K562 (cell line): ENCODE measurements at regions not wholly inside any gene's neighbourhood (a gene's known extent, or its start where the extent isn't known, plus 50 kb on each side); places are given as distances from the start of the nearest gene placed in this dataset.

ENCODE experiments used
- ATAC-seq: fragments of 200-7000 bp; cut with Tn5 transposase; 3 replicates; pipeline ENCODE4 v1.9.1; 2020; ENCODE audit warnings: moderate library complexity
- BruUV-seq: library from RNA; stranded (reverse); fragments of 400-500 nt; replicated peaks from 2 replicates; lab custom pipeline; 2021; lab: Mats Ljungman, UMichigan
- CTCF ChIA-PET: fragments of 300-600 bp; formaldehyde crosslinking; extraction: SDS; loops from one replicate; lab custom pipeline; 2021; ENCODE audit warnings: low intra/inter-chr PET ratio; lab: Yijun Ruan, JAX
- POLR2A ChIA-PET: fragments of 300-600, 350-650 bp; sonication (Branson Sonifier 250); formaldehyde crosslinking; extraction: SDS; loops from one replicate; lab custom pipeline; 2021; ENCODE audit warnings: antibody characterized with exemption, inconsistent platforms; lab: Yijun Ruan, JAX
- DNase-seq, 4 experiments: peaks; one replicate each; pipeline versions ENCODE4 v3.0.0 to v3.0.0-alpha.2; 2011 to 2018; ENCODE audit warnings: low spot score in 3 of 4, mixed read lengths in 3 of 4; ENCODE audit errors: extremely low read depth in 1 of 4
- FAIRE-seq: peaks from 2 replicates; lab custom pipeline; 2011; peaks lifted over from hg19 to GRCh38; lab: Jason Lieb, UNC
- H2AFZ ChIP-seq: 2 replicates; pipeline ENCODE4 v1.6.0; 2011; ENCODE audit warnings: low read depth, low read length, control low read depth, inconsistent platforms
- H3K27ac ChIP-seq: fragments of 200-600 bp; 3 replicates; pipeline ENCODE4 v1.8.0; 2011; ENCODE audit warnings: low read depth, mild to moderate bottlenecking, control low read depth, inconsistent platforms, low read length, moderate library complexity, mixed read lengths; ENCODE audit errors: extremely low read depth
- H3K27me3 ChIP-seq, 2 experiments: fragments of 300-600 bp in 1 of 2; 2 replicates in 1 of 2; 3 replicates in 1 of 2; pipeline versions ENCODE4 v1.6.0 to v1.8.0; 2011; ENCODE audit warnings: inconsistent platforms in 2 of 2, low read length in 2 of 2, mild to moderate bottlenecking in 1 of 2, mixed read lengths in 1 of 2, moderate library complexity in 1 of 2; ENCODE audit not compliant: control insufficient read depth in 2 of 2, insufficient read depth in 2 of 2
- H3K36me3 ChIP-seq: fragments of 300-600 bp; 3 replicates; pipeline ENCODE4 v1.8.0; 2011; ENCODE audit warnings: mild to moderate bottlenecking, low read length, inconsistent platforms; ENCODE audit not compliant: control insufficient read depth, insufficient read depth
- H3K4me1 ChIP-seq, 2 experiments: fragments of 200-600 bp in 1 of 2; replicated peaks in 1 of 2; 2 replicates in 1 of 2; 3 replicates in 1 of 2; pipeline versions ENCODE4 v1.5.1 to v1.8.0; 2011; ENCODE audit warnings: inconsistent platforms in 2 of 2, low read length in 2 of 2, mild to moderate bottlenecking in 1 of 2, mixed read lengths in 1 of 2, moderate library complexity in 1 of 2; ENCODE audit not compliant: control insufficient read depth in 2 of 2, insufficient read depth in 2 of 2
- H3K4me2 ChIP-seq: 2 replicates; pipeline ENCODE4 v1.6.1; 2011; ENCODE audit warnings: low read length, control low read depth, inconsistent platforms, mixed read lengths; ENCODE audit not compliant: insufficient read depth
- H3K4me3 ChIP-seq: fragments of 200-600 bp; sonication (generic), shearing (Covaris generic); 2 replicates; pipeline ENCODE4 v1.5.1; 2016; ENCODE audit warnings: control low read depth, inconsistent platforms
- H3K79me2 ChIP-seq: fragments of 200-600 bp; 3 replicates; pipeline ENCODE4 v1.8.0; 2011; ENCODE audit warnings: low read length, inconsistent platforms; ENCODE audit not compliant: control insufficient read depth, insufficient read depth
- H3K9ac ChIP-seq, 2 experiments: 2 replicates each; pipeline versions ENCODE4 v1.6.0 to v1.6.1; 2011; ENCODE audit warnings: low read depth in 2 of 2, low read length in 2 of 2, control low read depth in 1 of 2, inconsistent platforms in 1 of 2, mild to moderate bottlenecking in 1 of 2, mixed read lengths in 1 of 2; ENCODE audit not compliant: insufficient read depth in 1 of 2
- H3K9me1 ChIP-seq: one replicate; pipeline ENCODE4 v1.6.0; 2011; ENCODE audit warnings: inconsistent platforms, mild to moderate bottlenecking, low read length, moderate library complexity; ENCODE audit not compliant: control insufficient read depth, insufficient read depth
- H3K9me3 ChIP-seq: replicated peaks from 2 replicates; pipeline ENCODE4 v1.5.1; 2011; ENCODE audit warnings: low read depth, low read length, inconsistent platforms; ENCODE audit not compliant: control insufficient read depth, insufficient read depth
- H4K20me1 ChIP-seq: replicated peaks from 2 replicates; pipeline ENCODE4 v1.6.1; 2011; ENCODE audit warnings: low read length, inconsistent platforms, mixed read lengths; ENCODE audit not compliant: control insufficient read depth, insufficient read depth
- ASH1L ChIP-seq: fragments of 450-650 bp; IDR thresholded peaks from 2 replicates; pipeline ENCODE4 v1.6.1; 2018; ENCODE audit warnings: borderline replicate concordance, mild to moderate bottlenecking, low read depth; ENCODE audit not compliant: partially characterized antibody
- ATF2 ChIP-seq: sonication (generic); formaldehyde crosslinking; IDR thresholded peaks from 2 replicates; pipeline ENCODE4 v1.8.1; 2022; ENCODE audit warnings: missing genetic modification reagents
- FOS ChIP-seq: IDR thresholded peaks from 3 replicates; pipeline ENCODE4 v1.6.1; 2011; ENCODE audit not compliant: insufficient read length; ENCODE audit errors: extremely low read depth
- HEY1 ChIP-seq: fragments of 250-450 bp; sonication (Bioruptor Pico); IDR thresholded peaks from 2 replicates; pipeline ENCODE4 v1.5.0; 2020; ENCODE audit warnings: mild to moderate bottlenecking, moderate library complexity, borderline replicate concordance
- HNRNPLL ChIP-seq: fragments of 200-400 bp; formaldehyde crosslinking; IDR thresholded peaks from 2 replicates; pipeline ENCODE4 v1.6.1; 2017; ENCODE audit warnings: low read length, low read depth, mild to moderate bottlenecking; ENCODE audit not compliant: poor library complexity, severe bottlenecking
- NR4A1 ChIP-seq, 2 experiments: fragments of 250-450 bp in 1 of 2; fragments of 450-650 bp in 1 of 2; sonication (Bioruptor Pico) in 1 of 2; IDR thresholded peaks; 2 replicates each; pipeline versions ENCODE4 v1.4.0 to v1.6.1; 2016 to 2020; ENCODE audit warnings: mild to moderate bottlenecking in 2 of 2, missing compliant biosample characterization in 1 of 2, missing genetic modification characterization in 1 of 2, moderate library complexity in 1 of 2
- ZC3H4 ChIP-seq: sonication (generic); formaldehyde crosslinking; IDR thresholded peaks from 2 replicates; pipeline ENCODE4 v1.9.0; 2021; ENCODE audit warnings: missing genetic modification reagents, borderline replicate concordance
- ZMIZ1 ChIP-seq, 2 experiments: fragments of 150-350 bp in 1 of 2; IDR thresholded peaks; 2 replicates each; pipeline ENCODE4 v1.6.1; 2012 to 2016; ENCODE audit warnings: low read depth in 2 of 2, low read length in 2 of 2, mild to moderate bottlenecking in 1 of 2, moderate library complexity in 1 of 2
- ZNF280A ChIP-seq: fragments of 450-650 bp; IDR thresholded peaks from 2 replicates; pipeline ENCODE4 v1.6.1; 2018; ENCODE audit warnings: mild to moderate bottlenecking, low read depth; ENCODE audit not compliant: partially characterized antibody
- ZNF75A ChIP-seq: fragments of 450-650 bp; formaldehyde crosslinking; IDR thresholded peaks from 2 replicates; pipeline ENCODE4 v1.4.0; 2020; ENCODE audit warnings: mild to moderate bottlenecking
- WGBS: fragments of 100-300 bp; shearing (Covaris generic); methylation state at CpG from one replicate; pipeline ENCODE4 v1.1.6; 2016; ENCODE audit warnings: low coverage, mixed read lengths; ENCODE audit not compliant: insufficient coverage; ENCODE audit errors: missing lambda C conversion rate; 5-methylcytosine and 5-hydroxymethylcytosine counted together
- in situ Hi-C: fragments of 300-500 bp; cut with MboI; formaldehyde crosslinking; loops from 4 replicates; pipeline ENCODE4 v1.15.0; 2018; ENCODE audit warnings: inconsistent platforms, mixed read lengths
- intact Hi-C: fragments of 100-400 bp; cut with micrococcal nuclease; formaldehyde crosslinking; loops from 2 replicates; pipeline ENCODE4 v1.14.2; 2022

- in situ Hi-C loops = no loop called here
- no peak overlapping the region for H3K4me3 ChIP-seq
- BruUV-seq = no TSS peak
- H4K20me1 ChIP-seq = no peaks in the 10 kb centered on the region
- TF ChIP-seq NR4A1 (CRISPR knock-in tag; IDR thresholded peaks at IDR 0.05) = no peak
- TF ChIP-seq NR4A1 (tag; IDR thresholded peaks at IDR 0.05) = no peak
- no peak for TF ChIP-seq HNRNPLL
- TF ChIP-seq ZC3H4 (CRISPR knock-in tag) = no peak
- TF ChIP-seq ZNF75A (CRISPR knock-in tag) = no peak
- TF ChIP-seq HEY1 (CRISPR knock-in tag) = no peak
- TF ChIP-seq ASH1L = no peak
- TF ChIP-seq FOS = no peak
- TF ChIP-seq ZMIZ1 (IDR thresholded peaks at IDR 0.05; ENCODE audit: low read depth in 2 of 2, low read length in 2 of 2) = no peak
- no peak for TF ChIP-seq ATF2 (CRISPR knock-in tag)
- no peak for TF ChIP-seq ZNF280A
- TF ChIP-seq, all 486 proteins: peak for 0
- WGBS = 0% methylated on average over 1 of the region's 1 CpG
- no peaks in the 10 kb centered on the region for H3K4me1 ChIP-seq
- DNase-seq = no peak
- no peak for FAIRE-seq
- ATAC-seq = no peak
- intact Hi-C loops = no loop called here
- no peak overlapping the region for H3K9ac ChIP-seq
- H3K9me1 ChIP-seq = no peaks in the 10 kb centered on the region
- POLR2A ChIA-PET = interaction anchor here (0.6 kb wide), 1 partner anchor 106 kb away, joined by 3 read pairs; no protein-coding TSS in a partner anchor
- no peak overlapping the region for H2AFZ ChIP-seq
- H3K36me3 ChIP-seq = no peaks in the 10 kb centered on the region
- H3K27ac ChIP-seq = no peak overlapping the region
- no peaks in the 10 kb centered on the region for H3K9me3 ChIP-seq
- CTCF ChIA-PET = no interaction called here
- H3K79me2 ChIP-seq = no peaks in the 10 kb centered on the region
- no peak overlapping the region for H3K4me2 ChIP-seq
- peaks cover 0 to 36% of the 10 kb centered on the region in 2 experiments; a peak in 2 of 5 replicates for H3K27me3 ChIP-seq
Measured at GRCh38 chr10:78335371-78335690, 301.7 kb downstream of the RPS24 start.
